Liver (tissue), 8 donors: ENCODE measurements at regions not wholly inside any gene's neighbourhood (a gene's known extent, or its start where the extent isn't known, plus 50 kb on each side); places are given as distances from the start of the nearest gene placed in this dataset.

Source experiments
- DNase-seq: peaks from one replicate; pipeline ENCODE4 v3.0.0-alpha.2; 2017; ENCODE audit warnings: low spot score
- H3K27ac ChIP-seq, 2 donors: one replicate each; pipeline ENCODE4 v1.7.0; 2013; ENCODE audit warnings: inconsistent platforms in 2 of 2, low read length in 2 of 2, control low read depth in 1 of 2, low read depth in 1 of 2, mild to moderate bottlenecking in 1 of 2
- H3K27me3 ChIP-seq, 4 donors: one replicate each; pipeline versions ENCODE4 v1.6.1 to v1.7.0; 2013; ENCODE audit warnings: low read length in 3 of 4, inconsistent platforms in 1 of 4, mild to moderate bottlenecking in 1 of 4, moderate library complexity in 1 of 4; ENCODE audit not compliant: control insufficient read depth in 4 of 4, insufficient read depth in 4 of 4
- H3K36me3 ChIP-seq, 4 donors: one replicate each; pipeline versions ENCODE4 v1.6.1 to v1.7.0; 2013; ENCODE audit warnings: low read length in 3 of 4, mild to moderate bottlenecking in 3 of 4, low read depth in 1 of 4, moderate library complexity in 1 of 4; ENCODE audit not compliant: control insufficient read depth in 4 of 4, insufficient read depth in 3 of 4
- H3K4me1 ChIP-seq, 4 donors: one replicate each; pipeline versions ENCODE4 v1.6.1 to v1.7.0; 2013; ENCODE audit warnings: low read length in 3 of 4, mild to moderate bottlenecking in 3 of 4, moderate library complexity in 1 of 4; ENCODE audit not compliant: control insufficient read depth in 4 of 4, insufficient read depth in 4 of 4
- H3K4me3 ChIP-seq, 3 donors: one replicate each; pipeline versions ENCODE4 v1.6.1 to v1.7.0; 2013; ENCODE audit warnings: low read length in 3 of 3, control low read depth in 1 of 3, low read depth in 1 of 3, mild to moderate bottlenecking in 1 of 3
- H3K9ac ChIP-seq, 2 donors: one replicate each; pipeline ENCODE4 v1.7.0; 2013; ENCODE audit warnings: low read length in 2 of 2, mild to moderate bottlenecking in 2 of 2, moderate library complexity in 2 of 2, control low read depth in 1 of 2, low read depth in 1 of 2
- H3K9me3 ChIP-seq, 4 donors: one replicate each; pipeline versions ENCODE4 v1.6.1 to v1.7.0; 2013; ENCODE audit warnings: low read length in 3 of 4; ENCODE audit not compliant: control insufficient read depth in 4 of 4
- ATF3 ChIP-seq: IDR thresholded peaks from 2 replicates; pipeline ENCODE4 v1.6.1; 2016; ENCODE audit warnings: antibody characterized with exemption
- CTCF ChIP-seq: fragments of 150-350 bp; IDR thresholded peaks from 2 replicates; pipeline ENCODE4 v1.5.1; 2017; ENCODE audit warnings: improper control_type of control experiment, low read depth, low read length; ENCODE audit not compliant: missing input control
- EGR1 ChIP-seq, 2 donors: IDR thresholded peaks; 2 replicates each; pipeline ENCODE4 v1.6.1; 2016 to 2018; ENCODE audit warnings: antibody characterized with exemption in 2 of 2, low read depth in 2 of 2
- FOXA1 ChIP-seq: IDR thresholded peaks from 2 replicates; pipeline ENCODE4 v1.6.1; 2016; ENCODE audit warnings: antibody characterized with exemption
- FOXA2 ChIP-seq: IDR thresholded peaks from 2 replicates; pipeline ENCODE4 v1.6.1; 2016; ENCODE audit warnings: antibody characterized with exemption
- GABPA ChIP-seq, 2 donors: IDR thresholded peaks in 1 of 2; conservative IDR thresholded peaks in 1 of 2; 2 replicates each; pipeline ENCODE4 v1.6.1; 2016; ENCODE audit warnings: antibody characterized with exemption in 2 of 2, mild to moderate bottlenecking in 1 of 2, moderate library complexity in 1 of 2
- HNF4A ChIP-seq, 2 donors: conservative IDR thresholded peaks; 2 replicates each; pipeline ENCODE4 v1.6.1; 2016; ENCODE audit warnings: antibody characterized with exemption in 2 of 2, mild to moderate bottlenecking in 2 of 2
- HNF4G ChIP-seq: IDR thresholded peaks from 2 replicates; pipeline ENCODE4 v1.6.1; 2016; ENCODE audit warnings: antibody characterized with exemption
- JUND ChIP-seq, 2 donors: IDR thresholded peaks; 2 replicates each; pipeline ENCODE4 v1.6.1; 2016; ENCODE audit warnings: antibody characterized with exemption in 2 of 2
- MAX ChIP-seq: IDR thresholded peaks from 2 replicates; pipeline ENCODE4 v1.6.1; 2016; ENCODE audit warnings: antibody characterized with exemption
- NR2F2 ChIP-seq: IDR thresholded peaks from 2 replicates; pipeline ENCODE4 v1.6.1; 2016; ENCODE audit warnings: antibody characterized with exemption
- RAD21 ChIP-seq, 2 donors: IDR thresholded peaks; 2 replicates each; pipeline ENCODE4 v1.6.1; 2016; ENCODE audit warnings: antibody characterized with exemption in 2 of 2, mild to moderate bottlenecking in 2 of 2
- RXRA ChIP-seq, 2 donors: IDR thresholded peaks; 2 replicates each; pipeline ENCODE4 v1.6.1; 2017 to 2018; ENCODE audit warnings: antibody characterized with exemption in 2 of 2, mild to moderate bottlenecking in 1 of 2
- SP1 ChIP-seq: IDR thresholded peaks from 2 replicates; pipeline ENCODE4 v1.6.1; 2018; ENCODE audit warnings: antibody characterized with exemption, mild to moderate bottlenecking
- TAF1 ChIP-seq: conservative IDR thresholded peaks from 2 replicates; pipeline ENCODE4 v1.6.1; 2016; ENCODE audit warnings: antibody characterized with exemption, mild to moderate bottlenecking
- ZBTB33 ChIP-seq: IDR thresholded peaks from 2 replicates; pipeline ENCODE4 v1.6.1; 2016; ENCODE audit warnings: antibody characterized with exemption
- WGBS: extraction: QIAGEN DNeasy Blood & Tissue Kit; methylation state at CpG from one replicate; pipeline ENCODE4 v1.1.7; 2013; 5-methylcytosine and 5-hydroxymethylcytosine counted together
- donor health status: healthy.
- donor health status: healthy.
- donor health status: healthy.
- donor health status: healthy.
- donor health status: healthy.

- Histone ChIP-seq H3K4me1 (no peaks in the 10 kb centered on the region), H3K9me3 (no peaks in the 10 kb centered on the region), H3K27me3 (no peaks in the 10 kb centered on the region), H3K9ac (no peak overlapping the region), H3K27ac (no peak overlapping the region), H3K4me3 (no peak overlapping the region), H3K36me3 (no peaks in the 10 kb centered on the region)
- no peak for DNase-seq
- no peak for TF ChIP-seq NR2F2
- no peak for TF ChIP-seq HNF4G
- TF ChIP-seq SP1: no peak
- TF ChIP-seq RAD21 (IDR thresholded peaks at IDR 0.05): no peak
- TF ChIP-seq FOXA1: no peak
- TF ChIP-seq TAF1: no peak
- TF ChIP-seq ZBTB33: no peak
- TF ChIP-seq GABPA (IDR thresholded peaks at IDR 0.05 in 1 of 2, conservative IDR thresholded peaks at IDR 0.05 in 1 of 2): no peak
- TF ChIP-seq ATF3: no peak
- TF ChIP-seq RXRA (IDR thresholded peaks at IDR 0.05): no peak
- no peak for TF ChIP-seq EGR1 (IDR thresholded peaks at IDR 0.05; ENCODE audit: low read depth in 2 of 2)
- no peak for TF ChIP-seq CTCF
- no peak for TF ChIP-seq JUND (IDR thresholded peaks at IDR 0.05)
- 91% methylated on average over 6 of the region's 6 CpGs for WGBS
Observed at GRCh38 chr6:894274-894673, 201.3 kb upstream of the EXOC2 start.

- Histone ChIP-seq H3K4me1 (no peaks in the 10 kb centered on the region), H3K27me3 (no peaks in the 10 kb centered on the region), H3K27ac (no peak overlapping the region), H3K4me3 (no peak overlapping the region), H3K36me3 (no peaks in the 10 kb centered on the region), H3K9ac (no peak overlapping the region), H3K9me3 (no peaks in the 10 kb centered on the region)
- no peak for DNase-seq
- 92% methylated on average over 6 of the region's 6 CpGs for WGBS
- TF ChIP-seq FOXA1 (no peak), ZBTB33 (no peak), HNF4A (conservative IDR thresholded peaks at IDR 0.05) (no peak), GABPA (IDR thresholded peaks at IDR 0.05 in 1 of 2, conservative IDR thresholded peaks at IDR 0.05 in 1 of 2) (no peak), JUND (IDR thresholded peaks at IDR 0.05) (no peak), EGR1 (IDR thresholded peaks at IDR 0.05; ENCODE audit: low read depth in 2 of 2) (no peak), FOXA2 (no peak), MAX (no peak), CTCF (no peak)
Observed at GRCh38 chr6:890995-891394, 198.1 kb upstream of the EXOC2 start.
